Neural progenitor cell (in vitro differentiated cells): ENCODE measurements at regions not wholly inside any gene's neighbourhood (a gene's known extent, or its start where the extent isn't known, plus 50 kb on each side); places are given as distances from the start of the nearest gene placed in this dataset.

Experiments used
- DNase-seq: peaks from one replicate; pipeline ENCODE4 v3.0.0-alpha.2; 2016; ENCODE audit warnings: low spot score
- H2AFZ ChIP-seq: fragments of 200-600 bp; sonication (generic); replicated peaks from 2 replicates; pipeline ENCODE4 v1.6.1; 2016; ENCODE audit warnings: antibody characterized with exemption
- H3F3A ChIP-seq: fragments of 200-600 bp; sonication (generic); 2 replicates; pipeline ENCODE4 v1.6.1; 2016; ENCODE audit warnings: antibody characterized with exemption, low read depth
- H3K27ac ChIP-seq: fragments of 200-600 bp; sonication (generic); 2 replicates; pipeline ENCODE4 v1.5.1; 2016; ENCODE audit warnings: mild to moderate bottlenecking
- H3K27me3 ChIP-seq: fragments of 200-600 bp; sonication (generic); 2 replicates; pipeline ENCODE4 v1.6.1; 2016; ENCODE audit warnings: mild to moderate bottlenecking, moderate library complexity
- H3K36me3 ChIP-seq: fragments of 200-600 bp; sonication (generic); 2 replicates; pipeline ENCODE4 v1.5.1; 2016
- H3K4me1 ChIP-seq: fragments of 200-600 bp; sonication (generic); 2 replicates; pipeline ENCODE4 v1.6.1; 2016; ENCODE audit warnings: mixed run types
- H3K4me2 ChIP-seq: fragments of 200-600 bp; sonication (generic); 2 replicates; pipeline ENCODE4 v1.6.1; 2016
- H3K4me3 ChIP-seq: fragments of 200-600 bp; sonication (generic); 2 replicates; pipeline ENCODE4 v1.5.1; 2016
- H3K79me2 ChIP-seq: fragments of 200-600 bp; sonication (generic); 2 replicates; pipeline ENCODE4 v1.6.1; 2016; ENCODE audit warnings: low read depth
- H3K9ac ChIP-seq: fragments of 200-600 bp; sonication (generic); 2 replicates; pipeline ENCODE4 v1.6.1; 2016
- H3K9me3 ChIP-seq: fragments of 200-600 bp; sonication (generic); 2 replicates; pipeline ENCODE4 v1.5.1; 2016; ENCODE audit warnings: low read depth
- H4K20me1 ChIP-seq: fragments of 200-600 bp; sonication (generic); 2 replicates; pipeline ENCODE4 v1.6.1; 2016; ENCODE audit warnings: low read depth
- H3K27ac Mint-ChIP-seq: 3 replicates; pipeline ENCODE4 v1.8.0; 2021; ENCODE audit warnings: mixed read lengths
- H3K27me3 Mint-ChIP-seq: 2 replicates; pipeline ENCODE4 v1.8.0; 2022; ENCODE audit warnings: low read depth, mild to moderate bottlenecking, inconsistent platforms, moderate library complexity, mixed read lengths; ENCODE audit not compliant: insufficient read depth
- H3K36me3 Mint-ChIP-seq: 3 replicates; pipeline ENCODE4 v1.8.0; 2021; ENCODE audit warnings: mixed read lengths
- H3K4me1 Mint-ChIP-seq: 3 replicates; pipeline ENCODE4 v1.8.0; 2021; ENCODE audit warnings: mixed read lengths
- H3K4me3 Mint-ChIP-seq: 3 replicates; pipeline ENCODE4 v1.8.0; 2021; ENCODE audit warnings: mild to moderate bottlenecking, moderate library complexity, mixed read lengths
- H3K9me3 Mint-ChIP-seq: 3 replicates; pipeline ENCODE4 v1.8.0; 2020; ENCODE audit warnings: mixed read lengths
- EZH2 ChIP-seq: fragments of 200-600 bp; sonication (generic); IDR thresholded peaks from 2 replicates; pipeline ENCODE4 v1.6.1; 2017; ENCODE audit warnings: antibody characterized with exemption, mild to moderate bottlenecking, moderate library complexity
- EZH2phosphoT487 ChIP-seq: fragments of 200-600 bp; sonication (generic); IDR thresholded peaks from 2 replicates; pipeline ENCODE4 v1.6.1; 2017; ENCODE audit warnings: antibody characterized with exemption
- TF ChIP-seq, protein P1 (sequence below): fragments of 200-600 bp; sonication (generic); IDR thresholded peaks from 2 replicates; pipeline ENCODE4 v1.5.1; 2017; ENCODE audit warnings: antibody characterized with exemption, mild to moderate bottlenecking

DNA sequence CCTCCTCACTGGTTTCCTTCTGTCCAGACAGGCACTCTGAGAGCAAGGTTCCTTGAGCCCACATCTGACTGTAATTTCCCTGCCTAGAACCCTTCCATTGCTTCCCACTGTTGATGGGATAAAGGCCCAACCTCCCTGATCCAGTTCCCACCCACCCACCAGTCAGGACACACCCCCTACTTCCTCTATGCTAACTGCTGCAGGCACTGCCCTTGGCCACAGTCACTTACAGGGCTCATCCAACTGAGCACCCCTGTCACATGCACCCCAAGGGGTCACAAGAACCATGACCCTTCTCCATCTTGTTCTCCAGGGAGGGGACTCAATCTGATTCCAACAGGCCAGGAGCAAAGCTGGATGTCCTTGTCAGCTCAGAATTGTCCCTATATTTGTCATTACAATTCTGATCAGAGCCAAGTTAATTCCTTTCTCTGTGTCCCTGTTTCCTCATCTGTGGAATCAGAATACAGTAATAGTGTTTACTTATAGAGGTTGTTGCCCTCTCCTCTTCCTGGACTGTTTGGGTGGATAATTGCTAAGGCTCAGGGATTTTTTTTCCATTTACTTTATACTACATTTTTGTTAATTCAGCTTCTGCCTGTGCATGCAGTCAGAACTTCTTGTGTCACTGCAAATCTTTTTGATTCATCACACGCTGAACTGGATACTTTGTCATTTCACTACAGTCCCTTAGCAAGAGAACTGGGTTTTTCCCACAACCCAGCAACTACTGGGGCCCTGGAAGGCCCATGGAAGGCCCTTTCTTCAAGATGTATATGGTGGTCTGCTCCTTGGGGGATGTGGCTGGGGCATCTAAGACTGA is 105.6 kb upstream of the MAMLD1 start:
- Mint-ChIP-seq H3K4me1 (peaks cover 3% of the 10 kb centered on the region), H3K4me3 (no peak overlapping the region), H3K27ac (no peak overlapping the region), H3K36me3 (no peaks in the 10 kb centered on the region), H3K27me3 (peaks cover 8% of the 10 kb centered on the region), H3K9me3 (no peaks in the 10 kb centered on the region)
- Histone ChIP-seq H3K9me3 (no peaks in the 10 kb centered on the region), H3K4me2 (no peak overlapping the region), H3K36me3 (no peaks in the 10 kb centered on the region), H3F3A (no peaks in the 10 kb centered on the region), H3K79me2 (no peaks in the 10 kb centered on the region), H3K9ac (no peak overlapping the region), H3K4me1 (no peaks in the 10 kb centered on the region), H3K27me3 (no peaks in the 10 kb centered on the region), H3K27ac (no peak overlapping the region), H3K4me3 (no peak overlapping the region), H4K20me1 (no peaks in the 10 kb centered on the region), H2AFZ (no peak overlapping the region)
- TF ChIP-seq, protein P1, sequence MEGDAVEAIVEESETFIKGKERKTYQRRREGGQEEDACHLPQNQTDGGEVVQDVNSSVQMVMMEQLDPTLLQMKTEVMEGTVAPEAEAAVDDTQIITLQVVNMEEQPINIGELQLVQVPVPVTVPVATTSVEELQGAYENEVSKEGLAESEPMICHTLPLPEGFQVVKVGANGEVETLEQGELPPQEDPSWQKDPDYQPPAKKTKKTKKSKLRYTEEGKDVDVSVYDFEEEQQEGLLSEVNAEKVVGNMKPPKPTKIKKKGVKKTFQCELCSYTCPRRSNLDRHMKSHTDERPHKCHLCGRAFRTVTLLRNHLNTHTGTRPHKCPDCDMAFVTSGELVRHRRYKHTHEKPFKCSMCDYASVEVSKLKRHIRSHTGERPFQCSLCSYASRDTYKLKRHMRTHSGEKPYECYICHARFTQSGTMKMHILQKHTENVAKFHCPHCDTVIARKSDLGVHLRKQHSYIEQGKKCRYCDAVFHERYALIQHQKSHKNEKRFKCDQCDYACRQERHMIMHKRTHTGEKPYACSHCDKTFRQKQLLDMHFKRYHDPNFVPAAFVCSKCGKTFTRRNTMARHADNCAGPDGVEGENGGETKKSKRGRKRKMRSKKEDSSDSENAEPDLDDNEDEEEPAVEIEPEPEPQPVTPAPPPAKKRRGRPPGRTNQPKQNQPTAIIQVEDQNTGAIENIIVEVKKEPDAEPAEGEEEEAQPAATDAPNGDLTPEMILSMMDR, result no peak
- TF ChIP-seq EZH2 (no peak), EZH2phosphoT487 (no peak)
- no peak for DNase-seq

- Histone ChIP-seq H3K4me3 (no peak overlapping the region), H3K27ac (no peak overlapping the region), H4K20me1 (no peaks in the 10 kb centered on the region), H3K79me2 (no peaks in the 10 kb centered on the region), H3F3A (no peaks in the 10 kb centered on the region), H3K27me3 (no peaks in the 10 kb centered on the region), H3K4me1 (no peaks in the 10 kb centered on the region), H3K36me3 (no peaks in the 10 kb centered on the region), H2AFZ (no peak overlapping the region), H3K9ac (no peak overlapping the region), H3K4me2 (no peak overlapping the region), H3K9me3 (no peaks in the 10 kb centered on the region)
- Mint-ChIP-seq H3K27ac (no peak overlapping the region), H3K27me3 (peaks cover 13% of the 10 kb centered on the region), H3K9me3 (no peaks in the 10 kb centered on the region), H3K4me3 (no peak overlapping the region), H3K36me3 (no peaks in the 10 kb centered on the region), H3K4me1 (peaks cover 3% of the 10 kb centered on the region)
- DNase-seq, result no peak
- TF ChIP-seq, protein P1, result no peak
- TF ChIP-seq EZH2 (no peak), EZH2phosphoT487 (no peak)
These were observed 105.0 kb upstream of the MAMLD1 start for GRCh38 chrX:150258176-150258425.

DNA sequence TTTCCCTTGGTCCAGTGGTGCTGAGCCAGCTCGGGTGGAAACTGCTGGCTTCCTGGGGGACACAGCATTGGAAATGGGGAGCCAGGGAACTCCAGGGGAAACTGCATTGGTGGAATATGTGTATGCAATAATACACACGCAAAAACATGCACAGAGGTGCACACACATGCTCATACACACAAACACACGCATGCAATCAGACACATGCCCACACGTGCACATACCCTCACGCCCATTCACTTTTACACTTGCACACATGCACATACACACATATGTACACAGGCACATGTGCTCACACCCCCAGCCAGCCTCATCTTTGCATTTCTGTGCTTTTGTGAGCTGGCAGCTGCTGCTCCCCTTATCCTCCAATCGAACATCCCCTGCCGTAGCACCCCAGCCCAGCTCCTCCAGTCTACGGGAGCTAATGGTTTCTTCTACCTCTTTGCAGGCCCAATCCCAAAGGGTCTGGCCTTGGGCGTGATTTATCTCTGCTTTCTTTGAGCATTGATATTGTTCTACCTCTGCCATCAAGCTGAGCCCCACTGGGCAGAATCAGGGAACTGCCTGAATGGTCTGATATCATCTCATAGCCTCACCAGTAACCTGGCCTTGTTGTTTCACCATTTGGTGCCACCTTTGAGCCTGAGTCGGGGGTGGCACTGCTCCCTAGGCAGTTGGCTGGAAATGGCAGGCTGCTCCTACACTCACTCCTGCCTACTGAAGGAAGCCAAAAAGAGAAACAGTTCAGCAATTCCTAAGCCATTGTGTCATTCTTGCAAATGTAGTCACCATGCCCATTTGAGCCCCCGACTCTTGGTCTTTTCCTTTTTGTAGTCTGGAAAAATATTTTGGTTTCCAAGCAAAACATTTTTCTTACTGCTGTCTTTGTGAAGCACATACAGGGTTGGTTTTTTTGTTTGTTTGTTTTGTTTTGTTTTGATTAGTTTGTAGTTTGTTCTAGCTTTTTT is 104.4 kb upstream of the MAMLD1 start:
- H3K4me1 ChIP-seq, result no peaks in the 10 kb centered on the region
- no peaks in the 10 kb centered on the region for H3F3A ChIP-seq
- peaks cover 12% of the 10 kb centered on the region for H3K27me3 Mint-ChIP-seq
- H3K36me3 Mint-ChIP-seq, result no peaks in the 10 kb centered on the region
- no peak for DNase-seq
- no peak overlapping the region for H3K4me2 ChIP-seq
- H3K9me3 Mint-ChIP-seq, result no peaks in the 10 kb centered on the region
- no peak overlapping the region for H2AFZ ChIP-seq
- H3K36me3 ChIP-seq, result no peaks in the 10 kb centered on the region
- H3K9me3 ChIP-seq, result no peaks in the 10 kb centered on the region
- H3K27ac Mint-ChIP-seq, result no peak overlapping the region
- no peak overlapping the region for H3K9ac ChIP-seq
- H3K27ac ChIP-seq, result no peak overlapping the region
- TF ChIP-seq, protein P1, result no peak
- TF ChIP-seq EZH2phosphoT487, result no peak
- no peak for TF ChIP-seq EZH2
- H3K27me3 ChIP-seq, result no peaks in the 10 kb centered on the region
- H3K4me3 ChIP-seq, result no peak overlapping the region
- H3K4me3 Mint-ChIP-seq, result no peak overlapping the region
- no peaks in the 10 kb centered on the region for H3K79me2 ChIP-seq
- H3K4me1 Mint-ChIP-seq, result peaks cover 1% of the 10 kb centered on the region
- H4K20me1 ChIP-seq, result no peaks in the 10 kb centered on the region
